ENCODE measurements at regions not wholly inside any gene's neighbourhood (a gene's known extent, or its start where the extent isn't known, plus 50 kb on each side); places are given as distances from the start of the nearest gene placed in this dataset.

DNA sequence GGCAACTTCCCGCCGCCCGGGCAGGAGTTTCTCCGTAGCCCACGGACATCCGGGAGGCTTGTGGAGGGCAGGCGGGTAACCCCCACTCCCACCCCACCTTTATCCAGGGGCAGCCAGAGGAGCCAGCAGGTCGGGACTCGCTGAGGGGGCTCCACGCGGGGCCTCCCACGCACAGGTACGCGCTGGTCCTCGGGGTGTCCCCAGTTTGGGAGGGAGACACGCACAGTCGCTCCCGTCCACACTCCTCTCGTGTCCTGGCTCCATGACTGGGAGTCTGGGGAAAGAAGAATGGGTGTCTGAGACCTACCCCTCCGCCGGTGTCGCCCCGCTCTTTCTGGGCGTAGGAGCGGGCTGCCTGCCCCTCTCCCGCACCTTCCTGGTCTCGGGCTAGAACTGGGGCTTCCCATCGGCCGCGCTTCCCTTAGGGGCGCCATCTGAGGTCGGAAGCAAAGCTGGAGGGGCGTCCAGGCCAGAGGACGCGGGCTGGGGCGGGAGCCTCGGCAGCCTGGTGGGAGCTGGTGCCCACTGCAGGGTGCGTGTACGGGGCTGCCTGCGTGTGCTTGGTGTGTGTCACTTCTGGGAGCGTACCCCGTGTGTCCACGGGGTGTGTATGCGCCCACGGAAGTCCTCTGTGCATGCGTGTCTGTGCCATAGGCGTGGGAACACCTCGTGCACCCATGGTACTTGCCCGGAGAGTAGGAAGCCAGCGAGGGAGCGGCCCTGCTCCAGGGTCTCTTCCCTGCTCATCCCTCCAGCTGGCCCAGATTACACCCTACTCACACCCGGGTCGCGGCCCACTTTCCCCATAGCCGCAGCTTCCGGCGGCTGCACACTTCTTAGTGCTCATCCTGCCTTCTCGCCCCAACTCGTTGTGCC, 73.0 kb upstream of the LEP start:
- no peak overlapping the region for H3K4me3 ChIP-seq (ENCODE audit: insufficient read depth, low read length)
- no peaks in the 10 kb centered on the region for H3K36me3 ChIP-seq (ENCODE audit: insufficient read depth, low read length)
- H3K27me3 ChIP-seq (ENCODE audit: insufficient read depth, low read length), result peaks cover 73% of the 10 kb centered on the region
- H4K20me1 ChIP-seq (ENCODE audit: insufficient read depth, low read length), result peaks cover 8% of the 10 kb centered on the region
- H3K9me3 ChIP-seq (ENCODE audit: low read depth, low read length), result no peaks in the 10 kb centered on the region
- H3K4me1 ChIP-seq (ENCODE audit: insufficient read depth, low read length), result peaks cover 20% of the 10 kb centered on the region
- no peak overlapping the region for H3K27ac ChIP-seq (ENCODE audit: low read depth, low read length)
- H3K4me2 ChIP-seq (ENCODE audit: insufficient read depth, low read length), result peak overlapping the region; percentile 65
- H3K79me2 ChIP-seq (ENCODE audit: insufficient read depth, low read length), result no peaks in the 10 kb centered on the region
- peak; percentile 83 for DNase-seq (ENCODE audit: insufficient read length, low spot score, missing footprints)
- TF ChIP-seq CTCF (IDR thresholded peaks at IDR 0.05; ENCODE audit: extremely low read depth, low read depth, low read length), result no peak
- H2AFZ ChIP-seq (ENCODE audit: low read length), result no peak overlapping the region

GRCh38 chr7:128168667-128169210, 72.3 kb upstream of the LEP start:
- no peaks in the 10 kb centered on the region for H3K79me2 ChIP-seq (ENCODE audit: insufficient read depth, low read length)
- H3K27me3 ChIP-seq (ENCODE audit: insufficient read depth, low read length), result peaks cover 80% of the 10 kb centered on the region
- peaks cover 20% of the 10 kb centered on the region for H3K4me1 ChIP-seq (ENCODE audit: insufficient read depth, low read length)
- H3K4me2 ChIP-seq (ENCODE audit: insufficient read depth, low read length), result no peak overlapping the region
- no peak for TF ChIP-seq CTCF (IDR thresholded peaks at IDR 0.05; ENCODE audit: extremely low read depth, low read depth, low read length)
- no peak overlapping the region for H3K27ac ChIP-seq (ENCODE audit: low read depth, low read length)
- peaks cover 8% of the 10 kb centered on the region for H4K20me1 ChIP-seq (ENCODE audit: insufficient read depth, low read length)
- DNase-seq (ENCODE audit: insufficient read length, low spot score, missing footprints), result peak; percentile 92
- no peak overlapping the region for H3K4me3 ChIP-seq (ENCODE audit: insufficient read depth, low read length)
- no peak overlapping the region for H2AFZ ChIP-seq (ENCODE audit: low read length)
- H3K36me3 ChIP-seq (ENCODE audit: insufficient read depth, low read length), result no peaks in the 10 kb centered on the region
- no peaks in the 10 kb centered on the region for H3K9me3 ChIP-seq (ENCODE audit: low read depth, low read length)

DNA sequence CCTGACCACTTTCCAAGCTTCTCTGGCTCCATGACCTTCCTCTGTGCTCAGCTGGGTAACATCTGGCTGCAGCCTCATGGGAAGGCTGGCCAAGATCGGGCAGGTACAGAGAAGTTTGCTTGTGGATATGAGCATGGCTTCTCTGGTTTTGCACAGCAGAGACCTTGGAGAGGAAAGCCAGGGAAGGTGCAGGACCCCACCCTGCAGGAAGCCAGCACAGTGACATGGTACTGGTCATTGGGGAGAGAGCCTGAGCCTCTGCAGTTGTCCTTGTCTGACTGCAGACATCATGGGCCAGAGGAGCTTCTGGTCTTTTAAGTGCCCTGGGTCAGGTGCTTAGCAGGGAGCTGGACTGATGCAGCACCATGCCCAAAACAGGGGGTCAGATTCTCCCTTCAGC, 70.6 kb upstream of the LEP start:
- H3K9me3 ChIP-seq (ENCODE audit: low read depth, low read length), result no peaks in the 10 kb centered on the region
- no peaks in the 10 kb centered on the region for H3K36me3 ChIP-seq (ENCODE audit: insufficient read depth, low read length)
- no peak for DNase-seq (ENCODE audit: insufficient read length, low spot score, missing footprints)
- H3K4me1 ChIP-seq (ENCODE audit: insufficient read depth, low read length), result peaks cover 11% of the 10 kb centered on the region
- no peak overlapping the region for H3K4me3 ChIP-seq (ENCODE audit: insufficient read depth, low read length)
- no peaks in the 10 kb centered on the region for H3K79me2 ChIP-seq (ENCODE audit: insufficient read depth, low read length)
- no peak overlapping the region for H3K27ac ChIP-seq (ENCODE audit: low read depth, low read length)
- H3K4me2 ChIP-seq (ENCODE audit: insufficient read depth, low read length), result no peak overlapping the region
- no peak overlapping the region for H2AFZ ChIP-seq (ENCODE audit: low read length)
- peaks cover 8% of the 10 kb centered on the region for H4K20me1 ChIP-seq (ENCODE audit: insufficient read depth, low read length)
- peaks cover 87% of the 10 kb centered on the region for H3K27me3 ChIP-seq (ENCODE audit: insufficient read depth, low read length)
- TF ChIP-seq CTCF (IDR thresholded peaks at IDR 0.05; ENCODE audit: extremely low read depth, low read depth, low read length), result no peak

- H3K79me2 ChIP-seq (ENCODE audit: insufficient read depth, low read length), result no peaks in the 10 kb centered on the region
- H4K20me1 ChIP-seq (ENCODE audit: insufficient read depth, low read length), result peaks cover 8% of the 10 kb centered on the region
- H3K27ac ChIP-seq (ENCODE audit: low read depth, low read length), result no peak overlapping the region
- H3K27me3 ChIP-seq (ENCODE audit: insufficient read depth, low read length), result peaks cover 80% of the 10 kb centered on the region
- H3K4me1 ChIP-seq (ENCODE audit: insufficient read depth, low read length), result peaks cover 10% of the 10 kb centered on the region
- no peaks in the 10 kb centered on the region for H3K9me3 ChIP-seq (ENCODE audit: low read depth, low read length)
- no peak for TF ChIP-seq CTCF (IDR thresholded peaks at IDR 0.05; ENCODE audit: extremely low read depth, low read depth, low read length)
- H3K4me2 ChIP-seq (ENCODE audit: insufficient read depth, low read length), result no peak overlapping the region
- H3K36me3 ChIP-seq (ENCODE audit: insufficient read depth, low read length), result no peaks in the 10 kb centered on the region
- H3K4me3 ChIP-seq (ENCODE audit: insufficient read depth, low read length), result no peak overlapping the region
- no peak overlapping the region for H2AFZ ChIP-seq (ENCODE audit: low read length)
- no peak for DNase-seq (ENCODE audit: insufficient read length, low spot score, missing footprints)
Measured at GRCh38 chr7:128171342-128171918, 69.6 kb upstream of the LEP start.

All from osteoblast (primary cell).